T47D (cell line): ENCODE measurements at regions not wholly inside any gene's neighbourhood (a gene's known extent, or its start where the extent isn't known, plus 50 kb on each side); places are given as distances from the start of the nearest gene placed in this dataset.
"Not testable (repeated sequence)": the region's sequence is repeated elsewhere in the genome, so short reads cannot be mapped to it uniquely, and the experiment has no call there.

Experiments used
- DNase-seq, 2 experiments: peaks; one replicate each; pipeline versions ENCODE4 v3.0.0 to v3.0.0-alpha.2; 2011 to 2012; ENCODE audit warnings: low read depth in 1 of 2, low spot score in 1 of 2
- JUND ChIP-seq: IDR thresholded peaks from 2 replicates; pipeline ENCODE4 v1.6.1; 2012; ENCODE audit warnings: low read depth
- in situ Hi-C: cut with HindIII; loops from 2 replicates; pipeline ENCODE4 v1.10.0; 2016; ENCODE audit warnings: low sequenced_read_pairs, low pct_unique_long_range_greater_than_20kb

- in situ Hi-C loops: no loop called here
- DNase-seq: no peak
- TF ChIP-seq JUND: no peak
Measured at GRCh38 chr6:43934183-43934802, 164.3 kb downstream of the VEGFA start.

- TF ChIP-seq JUND: no peak
- in situ Hi-C loops: no loop called here
- DNase-seq: no peak
Measured at GRCh38 chr6:43933148-43933885, 163.3 kb downstream of the VEGFA start.

- in situ Hi-C loops: no loop called here
- DNase-seq: no peak
- TF ChIP-seq JUND: no peak
Measured at GRCh38 chr6:43932259-43933147, 162.5 kb downstream of the VEGFA start.

- no peak for TF ChIP-seq JUND
- no peak for DNase-seq
- in situ Hi-C loops: no loop called here
Measured at GRCh38 chr6:43931201-43931600, 161.2 kb downstream of the VEGFA start.

- no peak for DNase-seq
- in situ Hi-C loops: no loop called here
- TF ChIP-seq JUND: no peak
Measured at GRCh38 chr6:43930440-43931154, 160.6 kb downstream of the VEGFA start.

- DNase-seq: no peak
- in situ Hi-C loops: no loop called here
- TF ChIP-seq JUND: no peak
Measured at GRCh38 chr6:43929511-43929910, 159.5 kb downstream of the VEGFA start.

GRCh38 chr6:43927532-43928210 lies 157.7 kb downstream of the VEGFA start:
- no peak for TF ChIP-seq JUND
- peak in 1 of 2 experiments; percentile 16 for DNase-seq
- in situ Hi-C loops: no loop called here

- TF ChIP-seq JUND: no peak
- peak; percentile 23 to 70 for DNase-seq
- in situ Hi-C loops: no loop called here
Measured at GRCh38 chr6:43926634-43927531, 156.9 kb downstream of the VEGFA start.

- in situ Hi-C loops: not testable (repeated sequence)
Measured at GRCh38 chr6:43925636-43926139, 155.7 kb downstream of the VEGFA start.

GRCh38 chr6:43924222-43924702 lies 154.3 kb downstream of the VEGFA start:
- TF ChIP-seq JUND: no peak
- in situ Hi-C loops: no loop called here
- no peak for DNase-seq

More at GRCh38 chr6:43925636-43926139, 155.7 kb downstream of the VEGFA start:
- DNase-seq: not testable (repeated sequence)
